ENCODE measurements at regions not wholly inside any gene's neighbourhood (a gene's known extent, or its start where the extent isn't known, plus 50 kb on each side); places are given as distances from the start of the nearest gene placed in this dataset.

- DNase-seq (ENCODE audit: low spot score): no peak
- ATAC-seq: no peak
Observed at GRCh38 chr1:59219916-59220315, 77.0 kb upstream of the FGGY start.

- DNase-seq (ENCODE audit: low spot score) (no peak), ATAC-seq (no peak)
Observed at GRCh38 chr1:59220356-59220755, 76.5 kb upstream of the FGGY start.

- ATAC-seq (no peak), DNase-seq (ENCODE audit: low spot score) (no peak)
Observed at GRCh38 chr1:59223198-59223597, 73.7 kb upstream of the FGGY start.

GRCh38 chr1:59223989-59224634 lies 72.8 kb upstream of the FGGY start:
- ATAC-seq: no peak
- no peak for DNase-seq (ENCODE audit: low spot score)

- no peak for ATAC-seq
- no peak for DNase-seq (ENCODE audit: low spot score)
Observed at GRCh38 chr1:59225594-59226316, 71.1 kb upstream of the FGGY start.

- ATAC-seq: peak; percentile 86
- no peak for DNase-seq (ENCODE audit: low spot score)
Observed at GRCh38 chr1:59229138-59229537, 67.8 kb upstream of the FGGY start.

- DNase-seq (ENCODE audit: low spot score) (no peak), ATAC-seq (no peak)
Observed at GRCh38 chr1:59230622-59231021, 66.3 kb upstream of the FGGY start.

GRCh38 chr1:59232216-59232615 lies 64.7 kb upstream of the FGGY start:
- ATAC-seq (peak; percentile 31), DNase-seq (ENCODE audit: low spot score) (no peak)

- ATAC-seq: no peak
Observed at GRCh38 chr1:59233444-59233843, 63.5 kb upstream of the FGGY start.

GRCh38 chr1:59236721-59237545 lies 60.0 kb upstream of the FGGY start:
- ATAC-seq (no peak), DNase-seq (ENCODE audit: low spot score) (no peak)

More at GRCh38 chr1:59233444-59233843, 63.5 kb upstream of the FGGY start:
- DNase-seq (ENCODE audit: low spot score): no peak

- DNase-seq (ENCODE audit: low spot score): no peak
- ATAC-seq: no peak
Observed at GRCh38 chr1:59237900-59238299, 59.0 kb upstream of the FGGY start.

- DNase-seq (ENCODE audit: low spot score) (no peak), ATAC-seq (no peak)
Observed at GRCh38 chr1:59238333-59238934, 58.5 kb upstream of the FGGY start.

GRCh38 chr1:59238993-59239392 lies 57.9 kb upstream of the FGGY start:
- DNase-seq (ENCODE audit: low spot score) (no peak), ATAC-seq (no peak)

- no peak for ATAC-seq
Observed at GRCh38 chr1:59241909-59242308, 55.0 kb upstream of the FGGY start.

GRCh38 chr1:59242370-59242769 lies 54.5 kb upstream of the FGGY start:
- ATAC-seq (no peak), DNase-seq (ENCODE audit: low spot score) (no peak)

More at GRCh38 chr1:59241909-59242308, 55.0 kb upstream of the FGGY start:
- DNase-seq (ENCODE audit: low spot score): no peak

GRCh38 chr1:59243550-59243949 lies 53.3 kb upstream of the FGGY start:
- DNase-seq (ENCODE audit: low spot score): no peak
- ATAC-seq: no peak

- ATAC-seq (no peak), DNase-seq (ENCODE audit: low spot score) (no peak)
Observed at GRCh38 chr1:59243978-59244377, 52.9 kb upstream of the FGGY start.

GRCh38 chr1:59244891-59245290 lies 52.0 kb upstream of the FGGY start:
- DNase-seq (ENCODE audit: low spot score): no peak
- no peak for ATAC-seq

All from left lobe of liver (tissue), 2 donors.